GM10266 (cell line): ENCODE measurements at regions not wholly inside any gene's neighbourhood (a gene's known extent, or its start where the extent isn't known, plus 50 kb on each side); places are given as distances from the start of the nearest gene placed in this dataset.

Source experiments
- DNase-seq: peaks from one replicate; pipeline ENCODE4 v3.0.0; 2012; ENCODE audit errors: extremely low spot score
- CTCF ChIP-seq: IDR thresholded peaks from 2 replicates; pipeline ENCODE4 v1.5.1; 2012; ENCODE audit warnings: mild to moderate bottlenecking, low read depth; ENCODE audit not compliant: control insufficient read depth, insufficient read depth; ENCODE audit errors: missing control alignments

GRCh38 chr4:166675411-166675810 lies 558.9 kb downstream of the SPOCK3 start:
- no peak for DNase-seq

GRCh38 chr4:166680796-166681195 lies 553.5 kb downstream of the SPOCK3 start:
- DNase-seq: no peak
- TF ChIP-seq CTCF: no peak

More at GRCh38 chr4:166675411-166675810, 558.9 kb downstream of the SPOCK3 start:
- no peak for TF ChIP-seq CTCF

GRCh38 chr4:166682200-166682599 lies 552.1 kb downstream of the SPOCK3 start:
- DNase-seq: no peak
- TF ChIP-seq CTCF: no peak
